ENCODE measurements at regions not wholly inside any gene's neighbourhood (a gene's known extent, or its start where the extent isn't known, plus 50 kb on each side); places are given as distances from the start of the nearest gene placed in this dataset.
A peak's percentile ranks its signal among the peaks of the same experiment; 100 is the strongest.
"Not testable (repeated sequence)": the region's sequence is repeated elsewhere in the genome, so short reads cannot be mapped to it uniquely, and the experiment has no call there.

DNA sequence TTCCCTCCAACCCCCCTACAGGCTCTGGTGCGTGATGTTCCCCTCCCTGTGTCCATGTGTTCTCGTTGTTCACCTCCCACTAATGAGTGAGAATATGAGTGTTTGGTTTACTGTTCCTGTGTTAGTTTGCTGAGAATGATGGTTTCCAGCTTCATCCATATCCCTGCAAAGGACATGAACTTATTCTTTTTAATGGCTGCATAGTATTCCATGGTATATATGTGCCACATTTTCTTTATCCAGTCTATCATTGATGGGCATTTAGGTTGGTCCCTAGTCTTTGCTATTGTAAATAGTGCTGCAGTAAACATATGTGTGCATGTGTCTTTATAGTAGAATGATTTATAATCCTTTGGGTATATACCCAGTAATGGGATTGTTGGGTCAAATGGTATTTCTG, 175.5 kb upstream of the DTNA start:
- not testable (repeated sequence) for DNase-seq

DNA sequence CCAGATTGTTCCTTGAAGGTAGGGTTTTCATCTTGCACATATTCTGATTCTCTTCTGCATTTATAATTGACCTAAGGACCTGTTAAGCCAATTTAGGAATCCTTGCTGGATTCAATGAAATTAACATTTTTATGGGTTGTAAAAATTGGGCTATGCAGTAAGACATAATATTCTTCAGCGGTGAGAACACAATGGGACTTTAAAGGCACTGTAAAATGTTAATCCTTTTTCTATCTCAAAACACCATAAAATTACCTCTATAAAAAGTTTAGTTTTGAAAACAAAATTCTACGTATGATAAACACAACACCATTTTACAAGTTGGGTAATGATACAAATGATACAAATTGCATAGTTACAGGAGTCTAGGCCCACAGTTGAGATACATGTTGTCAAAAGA, 169.2 kb upstream of the DTNA start:
- no peak for DNase-seq

DNA sequence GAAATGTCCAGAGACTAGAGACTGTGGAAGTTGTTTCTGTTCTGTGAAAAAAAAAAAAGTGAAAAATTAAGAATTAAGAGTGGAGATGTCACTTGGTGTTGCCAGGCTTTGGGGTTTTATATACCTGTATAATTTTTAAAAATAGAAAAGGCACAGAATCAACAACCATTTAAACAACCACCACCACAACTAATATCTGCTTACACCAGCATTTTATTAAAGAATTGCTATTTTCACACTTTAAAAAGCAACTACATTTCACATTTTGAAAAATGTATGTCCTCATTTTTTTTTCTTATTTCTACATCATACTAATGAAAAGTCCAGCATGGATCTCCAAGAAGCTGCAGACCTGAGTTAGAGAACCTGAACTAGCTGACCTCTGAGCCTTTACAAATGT, 167.5 kb upstream of the DTNA start:
- DNase-seq: no peak

DNA sequence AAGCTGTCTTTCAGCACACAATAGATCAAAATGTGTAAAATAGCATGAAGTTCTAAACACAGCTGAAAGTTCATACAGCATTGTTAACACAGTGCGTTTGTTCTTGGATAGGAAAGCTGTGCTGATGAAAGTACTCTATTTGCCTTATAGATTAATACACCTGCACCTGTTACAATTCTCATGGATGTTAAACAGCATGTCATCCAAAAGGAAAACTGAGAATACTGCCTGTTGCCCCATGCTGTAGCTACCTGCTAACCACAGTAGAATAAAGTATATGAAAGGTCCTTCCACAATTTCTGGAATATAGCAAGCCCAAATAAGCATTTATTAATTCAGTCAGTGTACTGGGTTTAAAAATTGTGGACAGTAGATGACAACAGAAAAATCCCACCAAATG, 166.7 kb upstream of the DTNA start:
- peak; percentile 78 for DNase-seq

DNA sequence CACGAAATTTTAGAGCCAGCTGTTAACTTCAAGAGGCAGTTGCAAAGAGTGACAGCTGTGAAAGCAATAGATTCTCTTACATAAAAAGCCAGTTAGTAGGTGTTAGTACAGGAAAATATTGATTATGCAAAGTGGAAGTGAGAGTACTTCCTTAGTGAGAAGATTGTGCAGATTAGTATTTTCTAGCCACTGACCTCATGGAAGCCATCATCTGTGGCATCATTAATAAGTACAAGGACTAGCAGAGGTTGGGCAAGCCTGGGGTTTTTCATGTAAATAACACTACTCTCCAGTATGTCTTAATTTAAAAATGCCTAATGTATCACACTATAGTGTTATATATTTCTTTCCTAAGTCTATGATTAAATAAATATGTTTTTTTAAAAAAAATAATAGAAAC, 166.2 kb upstream of the DTNA start:
- peak; percentile 69 for DNase-seq

DNA sequence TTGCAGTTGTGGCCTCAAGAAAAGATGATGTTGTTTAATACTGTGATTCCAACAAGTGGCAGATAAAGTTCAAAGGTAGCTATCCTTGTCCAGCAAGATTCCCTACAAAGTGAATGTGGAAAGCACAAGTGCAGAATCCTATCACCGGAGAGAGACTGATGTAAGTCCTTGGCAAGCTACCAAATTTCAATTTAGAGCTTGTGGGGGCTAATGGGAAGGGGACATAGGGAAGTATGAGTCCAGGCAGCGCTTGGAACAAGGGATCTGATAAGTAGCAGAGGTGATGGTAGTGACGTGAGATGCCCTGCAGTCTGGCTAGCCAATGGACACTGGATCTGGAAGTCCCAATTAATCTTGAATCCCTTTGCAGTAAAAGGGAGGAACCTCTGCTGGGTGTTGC, 165.2 kb upstream of the DTNA start:
- peak; percentile 50 for DNase-seq

DNA sequence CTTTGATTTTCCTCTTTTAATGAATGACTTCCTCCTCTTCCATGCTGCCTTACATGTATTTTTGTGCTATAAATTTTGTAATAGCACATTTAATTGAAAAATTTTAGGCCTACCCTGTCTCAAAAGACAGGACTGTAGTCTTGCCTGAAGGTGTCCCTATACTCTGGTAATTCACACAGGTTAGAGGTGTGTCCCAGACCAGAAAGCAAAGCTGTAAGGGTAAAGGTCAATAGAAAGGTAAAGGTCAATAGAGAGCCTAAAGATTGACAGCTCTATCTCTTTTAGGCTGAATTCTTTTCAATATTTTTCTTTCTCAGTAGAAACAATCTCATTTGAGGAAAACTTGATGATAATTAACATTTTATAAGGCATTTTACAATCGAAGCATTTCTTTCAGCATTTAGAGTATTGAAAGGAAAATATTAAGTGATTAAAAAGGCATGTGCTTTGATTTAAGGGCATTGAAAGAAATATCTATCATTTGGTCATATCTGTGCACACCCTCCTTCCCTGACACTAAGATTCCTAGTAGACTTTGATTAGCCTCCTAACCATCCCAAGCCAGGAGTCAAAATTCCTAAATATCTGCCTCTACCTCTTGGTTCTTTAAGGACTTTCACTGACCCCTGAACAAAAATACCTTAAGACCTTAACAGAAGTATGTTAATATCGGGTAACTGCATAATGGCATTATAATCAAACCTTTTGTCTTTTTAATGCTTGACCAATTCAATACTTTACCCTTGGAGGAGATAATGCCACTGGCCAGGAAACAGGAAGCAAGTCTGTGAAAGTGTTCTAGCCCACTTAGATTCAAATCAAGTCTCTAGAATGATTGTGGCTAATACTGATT, 161.8 kb upstream of the DTNA start:
- no peak for DNase-seq

DNA sequence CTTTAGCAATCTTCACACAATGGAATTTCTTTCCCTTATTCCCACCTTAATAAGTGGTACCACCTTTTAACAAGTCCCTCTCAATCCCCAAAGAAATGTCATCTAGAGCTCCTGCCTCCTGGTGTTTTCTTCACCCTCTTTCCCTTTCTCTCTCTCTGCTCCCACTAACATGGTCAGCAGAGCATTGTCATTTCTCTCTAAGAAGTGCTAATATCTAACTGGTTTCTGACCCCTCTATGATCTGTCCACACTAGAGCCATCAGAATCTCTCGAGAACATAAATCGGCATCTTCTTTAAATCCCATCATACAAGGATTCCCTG, 161.2 kb upstream of the DTNA start:
- no peak for DNase-seq

DNA sequence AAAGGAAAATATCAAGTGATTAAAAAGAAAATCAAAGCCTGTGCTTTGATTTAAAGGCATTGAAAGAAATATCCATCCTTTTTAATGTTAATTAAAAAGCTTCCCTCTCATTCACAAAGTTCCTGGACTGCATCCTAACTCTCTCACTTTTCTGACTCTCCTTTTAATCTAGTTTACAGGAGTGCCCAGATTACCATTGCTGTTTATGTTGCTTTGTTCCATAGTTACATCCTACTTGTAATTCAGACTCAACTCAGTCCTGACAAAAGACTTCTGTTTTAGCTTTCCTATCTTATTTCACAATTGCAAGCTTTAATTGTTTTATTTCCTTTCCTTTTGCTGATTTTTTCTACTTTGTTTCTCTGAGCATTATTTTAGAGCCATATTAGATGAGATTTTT, 160.7 kb upstream of the DTNA start:
- DNase-seq: no peak

DNA sequence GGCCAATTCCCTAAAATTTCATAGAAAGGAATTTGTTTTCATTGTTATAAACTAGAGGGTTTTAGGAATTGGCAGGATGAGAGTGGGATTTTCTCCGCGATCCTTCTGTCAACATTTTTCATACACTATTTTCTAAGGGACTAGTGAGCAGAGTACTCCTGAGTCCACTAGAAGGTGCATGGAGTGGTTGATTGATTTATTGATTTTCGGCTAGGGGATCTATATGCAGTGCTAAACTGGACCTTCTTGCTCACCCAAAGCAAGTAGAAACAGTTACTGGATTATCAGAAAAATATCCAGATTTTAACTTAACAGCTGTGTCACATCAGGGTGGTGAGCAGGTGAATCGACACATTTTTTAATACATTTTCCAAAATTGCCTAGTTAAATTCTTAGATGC, 159.9 kb upstream of the DTNA start:
- DNase-seq: no peak

DNA sequence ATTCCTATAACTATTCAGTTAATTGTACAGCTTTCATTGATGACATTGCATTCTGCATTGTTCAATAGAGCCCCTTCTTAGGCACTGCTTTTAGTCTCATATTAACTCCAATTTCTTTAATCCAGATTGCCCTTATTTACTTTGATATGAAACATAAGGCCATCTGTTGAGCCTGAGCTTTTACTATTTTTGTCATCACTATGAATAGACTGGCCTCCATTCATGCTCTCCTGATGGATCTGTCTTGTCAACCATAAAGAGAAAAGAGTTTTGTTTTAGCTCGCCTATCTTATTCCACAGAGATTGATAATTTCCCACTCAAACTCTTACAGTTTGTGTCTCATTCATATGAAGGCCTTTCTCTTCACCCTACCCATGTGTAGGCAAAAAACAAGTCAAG, 159.2 kb upstream of the DTNA start:
- no peak for DNase-seq

DNA sequence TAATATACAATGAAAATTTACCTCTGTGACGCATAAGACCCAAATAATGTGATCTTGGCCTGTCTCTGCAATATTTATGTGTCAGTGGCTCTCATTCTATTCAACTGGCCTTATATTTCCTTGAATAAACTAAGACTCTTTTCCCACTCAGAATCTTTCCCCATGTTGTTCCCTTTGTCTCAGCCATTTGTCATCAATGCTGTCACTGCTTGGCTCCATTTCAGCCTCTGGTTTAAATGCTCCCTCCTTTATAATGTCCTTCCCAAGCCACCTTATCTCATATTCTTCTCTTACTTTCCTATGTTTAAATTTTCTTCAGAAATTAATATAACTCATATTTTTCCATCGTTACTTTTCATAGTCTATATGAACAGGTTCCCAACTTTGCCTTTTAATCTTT, 158.3 kb upstream of the DTNA start:
- DNase-seq: no peak

DNA sequence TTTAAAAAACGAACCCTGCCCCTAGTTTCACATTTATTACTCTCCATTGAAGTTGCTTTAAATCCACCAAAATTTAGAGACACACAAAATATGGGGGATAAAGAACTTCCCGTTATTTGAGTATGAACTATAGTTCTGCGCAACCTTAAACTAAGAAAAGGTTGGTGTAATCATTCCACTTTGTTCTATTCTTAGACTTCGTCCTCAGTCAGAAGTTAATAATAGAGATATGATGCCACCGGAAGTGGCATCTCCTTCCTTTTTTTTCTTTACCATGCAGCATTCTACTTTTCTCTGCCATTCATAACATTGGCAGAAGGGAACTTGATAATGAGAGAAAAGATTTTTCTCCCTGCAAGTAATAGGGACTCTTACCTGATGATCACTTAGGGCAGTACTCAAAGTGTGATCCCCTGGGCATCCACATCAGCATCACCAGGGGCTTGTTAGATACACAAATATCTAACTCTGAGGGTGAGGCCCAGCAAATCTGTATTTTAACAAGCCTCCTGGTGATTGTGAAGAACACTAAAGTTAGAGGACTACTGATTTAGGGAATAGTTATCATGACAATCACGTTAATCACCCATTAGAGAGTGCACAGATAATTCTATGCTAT, 147.7 kb upstream of the DTNA start:
- DNase-seq: no peak

DNA sequence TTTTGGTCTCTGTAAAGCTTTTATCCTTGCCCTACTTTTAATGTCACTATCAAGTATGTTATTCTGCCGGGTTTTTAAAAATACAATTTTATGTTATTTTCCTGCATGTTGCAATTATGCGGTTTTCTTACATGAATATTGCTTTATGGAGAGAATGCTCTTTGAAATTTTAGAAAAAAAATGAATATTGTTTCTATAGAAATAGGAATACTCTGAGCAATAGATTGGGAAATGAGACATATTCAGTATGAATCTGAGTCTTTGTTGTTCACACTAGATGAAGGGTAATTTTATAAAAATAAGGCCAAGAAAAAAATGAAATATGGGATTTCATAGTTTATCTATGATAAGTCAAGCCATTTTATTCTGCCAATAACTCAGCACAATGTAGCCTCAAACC, 142.2 kb upstream of the DTNA start:
- DNase-seq: no peak

DNA sequence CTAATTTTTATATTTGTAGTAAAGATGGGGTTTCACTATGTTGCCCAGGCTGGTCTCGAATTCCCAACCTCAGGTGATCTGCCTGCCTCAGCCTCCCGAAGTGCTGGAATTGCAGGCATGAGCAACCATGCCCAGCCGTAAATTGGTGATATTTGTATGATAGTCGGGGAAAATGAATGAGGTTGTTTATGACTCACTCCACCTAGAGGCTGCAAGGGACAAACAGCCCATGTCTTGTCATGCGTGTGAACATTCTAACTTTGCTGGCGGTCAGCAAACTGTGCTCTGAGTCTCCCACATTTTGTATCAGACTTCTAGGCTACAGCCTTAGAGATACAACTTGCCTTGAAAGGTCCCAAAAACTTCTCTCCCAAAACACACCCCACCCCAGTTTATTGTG, 133.5 kb upstream of the DTNA start:
- DNase-seq: no peak

DNA sequence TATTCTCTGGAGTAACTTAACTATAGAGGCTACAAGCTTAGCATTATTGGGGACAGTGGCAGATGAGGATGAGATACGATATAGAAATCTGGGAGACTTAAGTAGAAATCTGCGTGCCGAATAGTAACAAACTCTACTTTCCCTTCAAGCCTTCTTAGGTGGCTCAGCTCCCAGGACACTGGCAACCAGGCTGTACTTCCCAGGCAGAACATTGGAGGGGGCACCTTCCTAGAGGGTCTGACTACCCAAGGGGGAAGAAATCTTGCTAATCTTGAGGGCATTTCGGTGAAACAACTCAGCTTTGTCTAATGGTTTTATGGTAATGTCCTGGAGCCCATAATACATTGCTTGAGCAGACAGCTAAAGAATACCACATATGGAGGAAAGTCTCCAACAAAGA, 126.2 kb upstream of the DTNA start:
- DNase-seq: no peak

DNA sequence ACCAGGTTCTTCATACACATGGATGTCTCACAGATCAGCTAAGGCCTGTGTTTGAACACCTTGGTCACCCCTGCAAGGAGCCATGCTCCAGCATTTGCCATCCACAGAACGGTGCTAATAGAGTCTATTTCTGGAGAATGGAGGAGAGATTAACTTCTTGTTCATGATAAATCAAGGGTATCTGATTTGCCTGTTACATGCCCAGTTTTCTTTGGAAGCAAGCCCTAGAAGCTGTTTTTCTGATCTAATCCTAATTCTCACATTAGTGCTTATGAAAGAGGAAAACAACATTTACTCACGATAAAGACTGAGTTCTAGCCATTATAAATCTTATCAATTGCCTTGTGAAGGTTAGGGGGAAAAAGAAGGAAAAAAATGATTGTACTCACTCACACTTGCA, 119.6 kb upstream of the DTNA start:
- no peak for DNase-seq

DNA sequence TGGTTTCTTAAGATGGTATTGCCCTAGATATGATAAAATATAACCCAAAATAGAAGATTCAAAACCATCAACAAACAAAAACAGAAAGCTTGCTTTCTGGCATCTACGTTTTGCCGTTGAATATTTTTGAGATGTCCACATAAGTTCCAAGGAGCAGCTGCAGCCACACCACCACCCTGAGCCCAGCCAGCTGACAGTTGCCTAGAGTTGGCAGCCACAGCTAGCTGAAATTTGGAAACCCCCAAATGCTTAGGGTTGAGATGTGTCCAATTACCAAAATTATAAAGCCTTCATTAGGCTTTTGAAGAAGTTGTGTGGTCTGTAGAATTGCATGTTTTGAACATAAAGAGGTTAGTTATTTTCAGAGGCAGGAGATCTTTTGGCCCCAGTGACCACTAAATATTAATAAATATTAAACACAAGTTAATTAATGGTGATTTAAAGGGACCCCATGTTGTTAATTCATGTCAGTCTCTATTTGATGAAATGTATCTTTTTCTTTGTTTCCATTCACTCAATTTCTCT, 118.1 kb upstream of the DTNA start:
- DNase-seq: no peak

DNA sequence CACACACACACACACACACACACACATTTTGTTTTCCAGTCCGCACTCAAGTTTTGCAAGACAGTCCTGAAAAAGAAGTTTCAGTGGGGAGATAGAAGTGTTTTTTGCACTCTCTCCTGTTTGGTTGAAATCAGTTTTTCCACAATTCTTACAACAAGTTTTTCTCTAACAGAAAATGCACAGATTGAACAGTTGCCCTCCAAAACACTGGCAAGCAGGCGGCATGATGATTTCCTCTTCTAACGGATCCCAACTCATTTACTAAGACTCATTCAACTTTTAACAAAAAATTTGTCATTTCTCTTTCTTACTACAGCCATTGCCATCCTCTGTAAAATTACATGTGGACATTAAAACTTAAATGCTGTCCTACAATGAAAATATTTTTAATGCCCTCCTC, 117.6 kb upstream of the DTNA start:
- no peak for DNase-seq

DNA sequence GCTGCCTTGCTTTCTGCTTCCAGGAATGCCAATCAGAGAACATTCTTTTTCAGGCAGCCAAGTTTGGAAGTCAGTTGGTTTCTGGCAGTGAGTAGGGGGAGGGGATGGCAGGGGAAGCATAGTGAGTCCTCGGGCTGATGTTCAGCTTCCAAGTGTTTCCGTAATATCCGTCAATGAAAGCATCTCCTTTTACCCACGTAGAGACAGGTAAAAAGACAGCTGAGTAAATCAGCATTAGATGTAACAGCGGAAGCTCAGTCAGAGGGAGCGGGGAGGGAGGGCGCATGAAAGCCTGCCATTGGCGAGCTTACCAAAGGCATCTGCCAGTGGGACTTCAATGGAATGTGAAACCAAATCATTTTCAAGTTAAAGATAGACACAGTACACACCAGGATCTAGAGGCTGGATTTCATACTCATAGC, 117.1 kb upstream of the DTNA start:
- peak; percentile 71 for DNase-seq

DNA sequence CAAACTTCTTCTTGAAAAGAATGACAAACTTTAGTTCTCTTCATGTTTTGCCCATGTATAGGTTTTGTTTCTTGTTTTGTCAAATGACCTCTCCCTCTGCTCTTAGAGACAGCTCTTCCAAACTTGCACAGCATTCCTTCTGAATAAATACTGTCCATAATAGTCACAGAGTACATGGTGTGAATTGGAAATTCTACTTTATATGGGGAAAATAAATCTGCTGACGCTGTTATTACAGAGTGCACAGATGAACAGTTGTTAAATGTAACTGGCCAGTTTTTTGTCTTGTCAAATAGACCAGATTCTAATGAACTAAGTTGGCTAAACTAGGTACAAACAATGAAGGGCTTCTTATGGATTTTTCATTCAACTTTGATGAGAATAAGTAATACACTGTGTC, 115.8 kb upstream of the DTNA start:
- DNase-seq: no peak

DNA sequence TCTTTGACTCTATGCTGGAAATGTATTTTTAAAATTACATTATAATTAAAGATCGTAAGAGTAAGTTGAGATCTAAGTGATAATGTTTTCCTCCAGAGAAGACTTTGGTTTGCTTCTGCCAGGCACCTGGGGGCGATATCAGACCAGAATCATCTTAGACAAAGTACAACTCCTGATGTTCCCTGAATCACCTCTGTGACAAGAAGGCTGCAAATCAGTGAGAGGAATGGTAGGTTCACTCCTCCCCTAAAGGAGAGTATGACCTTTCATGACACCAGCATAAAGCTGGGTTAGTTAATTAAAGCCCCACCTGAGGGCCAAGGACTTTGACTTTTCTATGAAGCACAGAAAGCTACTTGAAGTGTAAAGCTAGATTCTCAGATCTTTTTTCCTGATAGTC, 114.4 kb upstream of the DTNA start:
- DNase-seq: peak; percentile 55

DNA sequence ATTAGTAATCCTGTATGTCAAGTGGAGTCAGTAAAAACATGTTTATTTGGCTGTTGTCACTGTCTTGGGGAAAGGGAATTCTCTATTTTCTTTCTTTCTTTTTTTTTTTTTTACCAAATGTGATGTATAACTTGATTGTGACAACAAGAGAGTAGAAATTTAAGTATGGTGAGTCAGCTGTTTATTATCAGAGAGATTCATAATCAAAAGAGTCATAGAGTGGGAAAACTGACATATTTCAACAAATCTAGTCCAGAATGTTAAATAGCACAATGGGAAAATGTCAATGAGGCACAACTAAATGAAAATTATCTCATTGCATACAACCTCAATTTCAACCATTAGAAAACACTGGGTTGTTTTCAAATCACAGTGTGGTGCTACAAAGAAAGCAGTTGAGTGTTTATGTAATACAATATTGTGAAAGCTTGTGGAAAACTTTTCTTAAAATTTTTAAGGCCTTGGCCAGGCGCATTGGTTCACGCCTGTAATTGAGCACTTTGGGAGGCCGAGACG, 111.9 kb upstream of the DTNA start:
- DNase-seq: no peak

DNA sequence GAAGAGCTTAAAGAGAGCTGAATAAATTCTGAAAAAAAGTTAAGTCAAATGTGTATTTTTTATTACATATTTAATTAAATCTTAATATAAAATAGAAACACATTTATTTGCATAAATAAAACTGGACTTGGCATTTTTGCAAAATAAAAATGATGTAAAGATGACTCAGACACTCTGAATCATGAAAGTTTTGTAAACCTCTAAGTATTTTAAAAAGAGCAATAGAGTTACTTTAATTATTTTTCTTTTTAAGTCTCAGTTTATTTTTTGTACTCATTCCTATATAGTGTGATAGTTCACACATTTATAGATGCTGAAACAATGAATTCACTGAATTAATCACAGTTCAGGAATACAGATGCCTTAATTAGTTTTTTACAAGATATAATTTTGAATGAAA, 109.9 kb upstream of the DTNA start:
- no peak for DNase-seq
